NCI-H2227 (cell line): ENCODE measurements at regions not wholly inside any gene's neighbourhood (a gene's known extent, or its start where the extent isn't known, plus 50 kb on each side); places are given as distances from the start of the nearest gene placed in this dataset.

Experiments used
- DNase-seq: peaks from one replicate; lab custom pipeline; 2025; ENCODE audit not compliant: unreplicated experiment; lab: John Stamatoyannopoulos, UW

GRCh38 chr2:219949053-219949452 is 321.6 kb downstream of the SLC4A3 start:
- no peak for DNase-seq

DNA sequence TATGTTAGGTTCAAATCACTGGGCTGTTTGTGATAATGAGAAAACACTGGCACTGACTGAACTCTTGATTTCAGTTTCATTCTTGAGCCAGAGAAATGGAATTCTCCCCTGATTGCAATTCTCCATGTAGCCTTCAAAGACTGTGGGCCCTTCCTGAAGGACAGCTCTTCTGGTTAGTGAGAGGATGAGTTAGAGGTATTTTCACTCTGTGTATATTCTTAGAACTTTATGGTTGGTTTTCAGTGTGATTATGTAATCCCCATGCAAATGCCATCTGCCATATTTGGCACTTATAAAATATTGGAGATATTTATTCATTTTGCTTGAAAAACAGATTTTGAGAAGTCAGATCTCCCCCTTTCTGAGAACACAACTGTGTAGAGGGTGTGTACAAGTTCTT is 323.7 kb downstream of the SLC4A3 start:
- DNase-seq = no peak

GRCh38 chr2:219954331-219954730 is 326.9 kb downstream of the SLC4A3 start:
- DNase-seq = no peak

DNA sequence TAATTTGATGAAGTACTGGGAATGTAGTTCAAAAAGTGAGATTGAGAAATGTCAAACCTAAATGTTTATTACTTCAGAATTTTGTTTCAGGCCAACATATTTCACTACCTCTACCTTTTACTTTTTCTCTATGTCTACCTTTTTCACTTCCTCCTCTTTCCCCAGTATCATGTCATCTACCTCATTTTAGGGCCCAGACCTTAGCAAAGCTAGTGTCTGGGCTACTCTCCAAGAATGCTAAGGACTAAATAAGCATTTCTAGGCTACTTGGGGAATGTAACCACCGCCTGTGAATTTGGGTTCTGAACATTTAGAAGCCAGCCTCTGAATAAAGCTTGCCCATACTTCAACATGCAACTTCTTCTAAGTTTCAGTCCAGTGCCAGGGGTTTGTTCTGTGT is 330.4 kb downstream of the SLC4A3 start:
- no peak for DNase-seq

DNA sequence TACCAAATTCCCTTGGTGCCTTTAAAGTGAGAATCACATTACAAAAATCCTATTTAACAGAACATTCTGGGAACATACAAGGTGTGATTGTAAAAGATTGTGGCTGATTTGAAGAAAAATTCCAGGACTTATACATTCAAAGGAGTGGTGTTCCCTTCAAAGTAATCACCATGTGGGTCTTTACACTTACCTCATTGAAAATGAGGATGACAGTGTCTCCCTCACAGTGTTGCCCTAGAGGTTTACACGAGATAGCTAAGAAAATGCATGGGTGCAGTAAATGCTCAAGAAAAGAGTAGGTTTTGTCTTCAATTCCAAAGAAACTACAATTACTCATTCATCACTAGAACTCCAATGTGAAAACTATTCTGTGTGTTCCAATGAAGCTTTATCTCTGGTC is 331.5 kb downstream of the SLC4A3 start:
- no peak for DNase-seq

DNA sequence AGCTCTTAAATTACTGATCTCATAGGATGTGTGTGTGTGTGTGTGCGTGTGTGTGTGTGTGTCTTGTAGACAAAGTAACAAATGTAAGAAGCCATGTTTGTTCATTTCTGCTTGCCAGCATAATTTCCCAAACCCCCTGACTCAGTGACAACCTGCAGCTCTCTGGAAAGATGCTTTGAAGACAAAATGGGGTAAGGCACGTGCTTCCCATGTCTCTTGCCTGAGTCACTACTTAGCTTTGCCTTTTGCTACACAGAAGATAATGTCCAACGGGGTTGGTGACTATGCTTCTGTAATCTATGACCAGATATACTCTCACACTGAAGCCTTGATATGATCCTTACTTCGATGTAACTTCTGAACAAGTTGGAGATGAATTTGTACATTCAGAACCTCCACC is 332.0 kb downstream of the SLC4A3 start:
- no peak for DNase-seq

GRCh38 chr2:219961947-219962498 is 334.6 kb downstream of the SLC4A3 start:
- DNase-seq = no peak

DNA sequence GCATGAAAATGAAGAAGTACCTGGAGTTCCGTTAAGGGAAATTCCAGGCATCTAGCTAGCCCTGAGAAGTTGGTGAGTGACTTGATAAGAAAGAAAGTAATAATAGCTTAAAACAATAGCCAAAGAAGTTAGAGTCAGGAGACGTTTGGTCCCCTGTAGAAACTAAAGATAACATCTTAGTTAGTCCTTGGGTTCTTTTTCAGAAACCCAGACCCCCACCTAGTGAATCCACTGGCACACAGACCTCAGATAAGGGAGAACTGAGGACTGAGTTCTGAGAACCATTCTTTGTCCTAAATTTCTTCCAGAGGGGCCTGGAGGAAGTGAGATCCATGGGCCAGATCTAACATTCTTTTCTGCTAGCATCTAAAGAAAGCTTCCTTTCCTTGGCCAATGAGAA is 335.4 kb downstream of the SLC4A3 start:
- DNase-seq = no peak

GRCh38 chr2:219965287-219966194 is 338.1 kb downstream of the SLC4A3 start:
- DNase-seq = no peak

DNA sequence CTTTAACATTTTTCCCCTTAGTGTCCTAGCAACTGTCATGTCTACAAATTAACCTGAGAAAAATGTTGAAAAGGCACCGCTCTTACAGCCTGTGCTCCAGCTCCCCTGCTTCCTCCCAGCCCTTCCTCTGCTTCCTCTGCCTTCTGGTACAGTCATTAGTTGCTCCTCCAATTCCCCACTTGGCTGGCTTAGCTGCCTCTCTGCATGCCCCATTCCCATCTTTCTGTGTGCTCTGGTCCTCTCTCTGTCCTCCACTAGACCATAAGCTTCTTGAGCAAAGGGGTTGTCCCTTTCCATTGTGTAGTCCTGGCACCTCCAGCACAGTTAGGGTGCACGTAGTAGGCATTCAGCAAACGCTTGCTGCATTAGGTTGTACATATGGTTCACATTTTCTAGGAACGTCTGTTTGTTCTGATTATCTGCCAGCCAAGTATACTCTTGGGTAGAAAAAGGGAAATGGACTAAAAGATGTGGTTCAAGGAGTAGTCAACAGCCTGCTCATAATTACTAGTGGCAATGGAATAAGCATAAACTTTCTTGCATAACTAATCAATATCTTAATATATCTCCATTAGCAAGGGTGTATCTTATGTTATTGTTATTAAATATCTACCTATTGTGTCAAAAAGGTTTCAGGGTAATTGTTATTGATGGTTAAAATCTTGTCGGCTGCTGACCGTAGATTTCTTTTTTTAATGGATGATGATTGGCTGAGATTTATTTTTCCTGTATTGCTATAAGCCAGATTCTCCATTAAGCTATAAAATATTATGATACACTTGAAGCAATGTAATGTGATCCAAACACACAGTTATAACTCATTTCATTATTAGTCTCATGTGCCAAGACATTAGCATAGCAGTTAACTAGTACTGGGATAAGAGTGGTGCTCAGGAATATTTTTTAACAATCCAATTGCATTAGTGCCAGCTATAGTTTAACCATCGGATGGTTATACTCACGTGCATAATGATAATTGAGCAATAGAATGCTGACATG is 340.1 kb downstream of the SLC4A3 start:
- no peak for DNase-seq

DNA sequence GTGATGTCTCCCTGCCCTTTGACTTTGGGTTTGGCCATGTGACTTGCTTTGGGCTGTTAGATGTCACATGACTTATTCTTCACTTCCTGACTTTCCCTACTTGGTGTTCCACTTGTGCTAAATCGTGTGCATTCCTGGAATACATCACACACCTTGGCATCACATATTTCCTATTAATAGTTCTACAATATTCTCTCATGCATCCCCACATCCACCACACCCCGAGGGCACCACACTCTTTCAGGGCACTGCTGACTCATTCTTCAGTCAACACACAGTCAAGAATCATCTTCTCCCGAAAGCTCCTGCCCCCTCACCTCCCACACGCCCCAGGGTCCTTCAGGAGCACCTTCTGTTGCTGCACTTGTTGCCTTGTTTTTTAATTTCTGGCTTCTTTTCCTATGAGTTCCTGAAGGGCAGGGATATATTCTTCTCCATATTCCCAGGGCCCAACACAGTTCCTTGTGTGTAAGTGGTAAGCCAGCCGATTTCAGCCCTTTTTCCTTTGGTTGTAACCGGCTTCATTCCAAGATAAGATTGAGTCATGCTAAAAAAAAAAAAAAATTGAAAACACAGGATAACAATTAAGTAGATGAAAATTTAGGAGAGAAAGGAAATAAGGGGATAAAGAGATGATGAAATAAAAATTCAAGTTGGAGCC is 341.4 kb downstream of the SLC4A3 start:
- no peak for DNase-seq

DNA sequence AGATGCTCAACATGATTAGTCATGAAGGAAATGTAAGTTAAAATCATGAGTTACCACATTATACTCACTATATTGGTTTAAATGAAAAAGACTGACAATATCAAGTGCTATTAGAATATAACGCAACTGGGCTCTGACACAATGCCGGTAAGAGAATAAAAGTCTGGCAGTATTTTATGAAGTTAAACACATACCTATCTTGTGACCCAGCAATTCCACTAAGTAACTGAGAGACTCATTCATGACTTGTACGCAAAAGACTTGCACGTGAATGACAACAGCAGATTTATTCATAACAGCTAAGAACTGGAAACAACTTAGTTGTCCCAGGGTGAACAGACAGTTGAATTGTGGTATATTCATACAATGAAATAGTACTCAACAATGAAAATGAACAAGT is 342.1 kb downstream of the SLC4A3 start:
- DNase-seq = no peak

GRCh38 chr2:219973136-219973535 is 345.7 kb downstream of the SLC4A3 start:
- DNase-seq = no peak

- no peak for DNase-seq
Measured at GRCh38 chr2:219976871-219977270, 349.4 kb downstream of the SLC4A3 start.

DNA sequence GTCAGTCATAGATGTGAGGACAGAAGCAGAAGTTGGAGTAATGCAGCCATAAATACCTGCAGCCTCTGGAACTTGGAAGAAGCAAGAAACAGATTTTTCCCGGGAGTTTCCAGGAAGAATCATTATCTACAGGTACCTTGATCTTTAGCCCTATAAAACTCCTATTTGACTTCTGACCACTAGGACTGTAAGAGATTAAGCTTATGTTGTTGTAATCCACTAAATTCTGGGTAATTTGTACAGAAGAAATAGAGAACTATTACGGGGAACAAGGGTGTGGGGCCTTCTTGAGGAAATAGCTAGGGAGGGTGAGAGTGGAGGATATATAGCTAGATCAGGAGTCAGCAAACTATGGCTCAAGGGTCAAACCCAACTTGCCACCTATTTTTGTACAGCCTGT is 353.2 kb downstream of the SLC4A3 start:
- DNase-seq = no peak

GRCh38 chr2:219983836-219984235 is 356.4 kb downstream of the SLC4A3 start:
- no peak for DNase-seq

- no peak for DNase-seq
Measured at GRCh38 chr2:219985017-219985416, 357.6 kb downstream of the SLC4A3 start.

GRCh38 chr2:219987830-219988229 is 360.4 kb downstream of the SLC4A3 start:
- no peak for DNase-seq

- DNase-seq = no peak
Measured at GRCh38 chr2:219989744-219990143, 362.3 kb downstream of the SLC4A3 start.

DNA sequence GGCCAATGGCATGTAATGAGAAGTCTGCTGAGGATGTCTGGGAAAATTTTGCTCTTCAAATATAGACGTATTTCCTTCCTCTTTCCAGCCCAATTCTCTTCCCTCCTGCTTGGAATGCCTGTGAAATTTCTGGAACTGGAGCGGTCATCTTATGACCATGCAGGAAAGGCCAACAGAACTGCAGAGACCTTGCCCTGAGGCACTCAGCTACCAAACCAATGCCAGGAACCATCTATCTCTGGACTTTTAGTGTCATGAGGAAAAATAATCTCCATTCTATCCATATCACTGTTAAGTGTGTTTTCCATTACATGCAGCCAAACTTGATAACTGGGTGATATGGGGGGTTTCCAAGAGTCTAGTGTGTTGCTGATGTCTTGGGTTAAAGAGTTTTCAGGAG is 363.7 kb downstream of the SLC4A3 start:
- no peak for DNase-seq

GRCh38 chr2:219995399-219995798 is 368.0 kb downstream of the SLC4A3 start:
- DNase-seq = no peak
